BLaER1 (cell line): ENCODE measurements at regions not wholly inside any gene's neighbourhood (a gene's known extent, or its start where the extent isn't known, plus 50 kb on each side); places are given as distances from the start of the nearest gene placed in this dataset.

Experiments used
- H3K27ac ChIP-seq: shearing (Covaris generic); formaldehyde crosslinking; 2 replicates; pipeline ENCODE4 v1.8.1; 2022
- H3K27me3 ChIP-seq: shearing (Covaris generic); formaldehyde crosslinking; 2 replicates; pipeline ENCODE4 v1.8.1; 2022
- H3K36me3 ChIP-seq: shearing (Covaris generic); formaldehyde crosslinking; 2 replicates; pipeline ENCODE4 v1.8.1; 2022
- H3K4me1 ChIP-seq: shearing (Covaris generic); formaldehyde crosslinking; 2 replicates; pipeline ENCODE4 v1.8.1; 2022
- H3K4me2 ChIP-seq: shearing (Covaris generic); formaldehyde crosslinking; 2 replicates; pipeline ENCODE4 v1.8.1; 2022
- H3K4me3 ChIP-seq: shearing (Covaris generic); formaldehyde crosslinking; 2 replicates; pipeline ENCODE4 v1.8.1; 2022
- H3K9ac ChIP-seq: shearing (Covaris generic); formaldehyde crosslinking; 2 replicates; pipeline ENCODE4 v1.8.1; 2022
- H3K9me3 ChIP-seq: shearing (Covaris generic); formaldehyde crosslinking; 2 replicates; pipeline ENCODE4 v1.8.1; 2022
- H4K20me1 ChIP-seq: shearing (Covaris generic); formaldehyde crosslinking; 2 replicates; pipeline ENCODE4 v1.8.1; 2022
- Cebpa-rat ChIP-seq: shearing (Covaris generic); IDR thresholded peaks from 2 replicates; pipeline ENCODE4 v1.8.1; 2022

DNA sequence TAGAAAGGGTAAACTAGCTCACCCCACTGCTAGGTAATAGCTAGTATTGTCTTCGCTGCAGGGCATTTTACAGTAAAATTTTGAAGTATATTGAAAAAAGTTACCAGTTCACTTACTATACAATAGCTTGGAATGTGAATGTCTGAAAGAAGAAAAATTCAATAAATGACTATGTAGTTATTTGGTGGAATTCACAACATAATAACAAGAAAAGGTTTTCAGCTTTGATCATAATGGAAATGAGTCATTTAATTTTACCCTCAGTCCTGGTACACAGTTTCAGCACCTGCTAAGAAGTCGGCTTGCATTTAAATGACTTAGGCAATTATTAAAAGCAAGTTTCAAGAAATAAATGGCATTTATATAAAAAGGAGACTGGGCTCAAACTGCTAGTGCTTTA lies 90.4 kb downstream of the NUP35 start:
- H3K27ac ChIP-seq, result no peak overlapping the region
- TF ChIP-seq Cebpa-rat, result no peak

DNA sequence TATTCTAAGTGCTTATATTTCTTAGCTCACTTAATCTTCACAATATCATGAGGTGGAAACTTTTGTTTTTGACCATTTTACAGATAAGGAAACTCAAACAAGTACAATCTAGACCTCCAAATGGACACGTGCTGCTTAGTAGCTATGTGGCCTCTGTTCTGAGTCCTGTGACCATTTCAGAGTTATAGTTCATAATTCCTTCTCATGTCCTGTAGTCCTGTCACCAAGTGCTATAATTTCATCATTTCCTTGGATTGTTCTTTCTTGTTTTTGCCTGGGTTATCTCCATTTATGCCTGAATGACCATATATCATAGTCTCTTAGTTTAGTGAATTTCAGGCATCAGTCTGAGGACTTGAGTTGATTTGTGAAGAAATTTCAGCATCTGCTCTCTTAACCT lies 91.7 kb downstream of the NUP35 start:
- H3K4me2 ChIP-seq, result no peak overlapping the region
- no peaks in the 10 kb centered on the region for H3K9me3 ChIP-seq
- H3K36me3 ChIP-seq, result no peaks in the 10 kb centered on the region
- no peak overlapping the region for H3K27ac ChIP-seq
- H3K9ac ChIP-seq, result no peak overlapping the region
- H3K27me3 ChIP-seq, result no peaks in the 10 kb centered on the region
- no peak overlapping the region for H3K4me3 ChIP-seq
- no peak for TF ChIP-seq Cebpa-rat
- no peaks in the 10 kb centered on the region for H4K20me1 ChIP-seq
- H3K4me1 ChIP-seq, result no peaks in the 10 kb centered on the region

More for the DNA sequence above, 90.4 kb downstream of the NUP35 start:
- H3K4me2 ChIP-seq, result no peak overlapping the region
- H3K9ac ChIP-seq, result no peak overlapping the region
- H3K9me3 ChIP-seq, result 0 out of 2 replicates have a peak, but pooled peaks cover under 1% of the 10 kb centered on the region
- no peak overlapping the region for H3K4me3 ChIP-seq
- no peaks in the 10 kb centered on the region for H3K4me1 ChIP-seq
- H3K27me3 ChIP-seq, result no peaks in the 10 kb centered on the region
- no peaks in the 10 kb centered on the region for H4K20me1 ChIP-seq
- no peaks in the 10 kb centered on the region for H3K36me3 ChIP-seq

DNA sequence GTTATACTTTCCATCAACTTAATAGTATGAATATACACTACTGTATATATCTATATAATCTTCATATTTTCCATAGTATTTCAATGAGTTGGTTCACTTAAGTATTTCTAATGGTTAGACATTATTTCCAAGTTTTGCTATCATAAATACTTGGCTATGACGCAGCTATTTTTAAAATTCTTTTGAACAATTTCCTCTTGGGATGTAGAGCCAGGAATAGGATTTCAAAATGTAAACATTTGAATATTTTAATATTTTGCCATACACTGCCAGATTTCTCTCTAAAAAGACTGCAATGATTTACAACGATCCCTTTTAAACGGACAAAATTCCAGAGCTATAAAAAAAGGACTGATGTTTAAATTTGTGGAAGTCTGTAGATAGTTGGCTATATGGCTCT lies 95.6 kb downstream of the NUP35 start:
- Histone ChIP-seq H3K9ac (no peak overlapping the region), H3K27me3 (no peaks in the 10 kb centered on the region), H3K4me1 (no peaks in the 10 kb centered on the region), H4K20me1 (no peaks in the 10 kb centered on the region), H3K36me3 (no peaks in the 10 kb centered on the region), H3K27ac (no peak overlapping the region), H3K4me3 (no peak overlapping the region), H3K9me3 (no peaks in the 10 kb centered on the region), H3K4me2 (no peak overlapping the region)
- no peak for TF ChIP-seq Cebpa-rat

DNA sequence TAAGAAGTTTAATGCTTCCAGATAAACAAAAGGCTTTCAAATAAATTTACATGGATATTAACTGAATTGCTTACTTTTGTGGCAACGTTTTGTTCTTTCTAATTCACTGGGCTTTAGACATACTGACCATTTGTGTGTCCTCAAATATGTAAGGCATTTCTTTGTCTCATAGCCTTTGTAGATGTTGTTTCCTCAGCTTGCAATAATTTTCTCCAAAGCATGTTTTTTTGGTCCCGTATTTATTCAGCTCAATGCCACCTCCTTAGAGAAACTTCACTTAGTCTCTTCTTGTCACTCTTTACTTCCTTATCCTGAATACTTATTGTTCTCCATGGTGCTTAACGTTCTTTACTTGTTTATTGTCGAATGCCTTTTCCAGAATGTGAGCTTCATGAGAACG lies 98.5 kb downstream of the NUP35 start:
- no peak overlapping the region for H3K27ac ChIP-seq
- no peaks in the 10 kb centered on the region for H3K9me3 ChIP-seq
- H3K4me2 ChIP-seq, result no peak overlapping the region
- H3K36me3 ChIP-seq, result no peaks in the 10 kb centered on the region
- TF ChIP-seq Cebpa-rat, result no peak
- no peak overlapping the region for H3K9ac ChIP-seq
- no peak overlapping the region for H3K4me3 ChIP-seq
- H4K20me1 ChIP-seq, result no peaks in the 10 kb centered on the region
- H3K4me1 ChIP-seq, result no peaks in the 10 kb centered on the region
- H3K27me3 ChIP-seq, result no peaks in the 10 kb centered on the region

DNA sequence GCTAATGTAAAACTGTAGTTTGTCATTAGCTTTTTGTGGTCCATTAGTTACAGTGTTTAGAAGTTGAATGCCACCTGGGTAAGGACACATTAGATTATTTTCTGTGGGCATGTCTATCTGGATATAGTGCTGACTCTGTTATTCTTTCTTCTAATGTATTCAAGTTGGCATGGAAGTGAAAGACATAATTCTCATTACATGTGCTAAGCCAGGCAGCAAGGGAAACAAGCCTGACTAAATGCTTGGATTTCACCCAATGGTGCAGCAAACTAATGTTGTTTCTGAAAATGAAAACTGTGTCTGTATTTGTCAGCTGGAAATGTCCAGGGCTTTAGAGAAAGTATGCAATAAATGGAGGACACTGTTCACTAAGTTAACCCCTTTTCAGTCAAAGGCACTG lies 100.7 kb downstream of the NUP35 start:
- H3K9me3 ChIP-seq, result no peaks in the 10 kb centered on the region
- no peaks in the 10 kb centered on the region for H3K4me1 ChIP-seq
- H4K20me1 ChIP-seq, result no peaks in the 10 kb centered on the region
- H3K4me3 ChIP-seq, result no peak overlapping the region
- H3K27ac ChIP-seq, result no peak overlapping the region
- H3K4me2 ChIP-seq, result no peak overlapping the region
- no peaks in the 10 kb centered on the region for H3K27me3 ChIP-seq
- no peak overlapping the region for H3K9ac ChIP-seq
- no peaks in the 10 kb centered on the region for H3K36me3 ChIP-seq
- TF ChIP-seq Cebpa-rat, result no peak

DNA sequence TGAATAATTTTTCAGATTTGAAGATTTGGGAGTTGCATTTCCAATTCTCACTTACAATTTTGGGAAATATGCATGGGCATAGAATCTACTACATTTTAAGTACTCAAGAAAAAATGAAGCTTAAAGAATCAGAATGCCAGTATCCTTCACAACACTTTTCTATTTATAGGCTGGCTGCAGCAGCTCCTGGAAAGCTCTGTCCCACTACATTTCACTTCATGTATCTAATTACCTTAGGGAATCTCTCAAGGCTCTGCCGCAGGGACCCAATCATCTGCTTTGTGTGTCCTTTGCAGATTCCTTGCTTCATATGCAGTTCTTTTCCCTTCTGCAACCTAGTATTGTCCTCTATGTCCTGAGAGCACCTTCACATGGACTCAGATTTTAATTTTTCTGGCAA lies 102.9 kb downstream of the NUP35 start:
- Histone ChIP-seq H3K9me3 (no peaks in the 10 kb centered on the region), H3K9ac (no peak overlapping the region), H3K27ac (no peak overlapping the region), H4K20me1 (no peaks in the 10 kb centered on the region), H3K4me2 (no peak overlapping the region), H3K4me3 (no peak overlapping the region), H3K36me3 (no peaks in the 10 kb centered on the region), H3K27me3 (no peaks in the 10 kb centered on the region), H3K4me1 (no peaks in the 10 kb centered on the region)
- no peak for TF ChIP-seq Cebpa-rat

DNA sequence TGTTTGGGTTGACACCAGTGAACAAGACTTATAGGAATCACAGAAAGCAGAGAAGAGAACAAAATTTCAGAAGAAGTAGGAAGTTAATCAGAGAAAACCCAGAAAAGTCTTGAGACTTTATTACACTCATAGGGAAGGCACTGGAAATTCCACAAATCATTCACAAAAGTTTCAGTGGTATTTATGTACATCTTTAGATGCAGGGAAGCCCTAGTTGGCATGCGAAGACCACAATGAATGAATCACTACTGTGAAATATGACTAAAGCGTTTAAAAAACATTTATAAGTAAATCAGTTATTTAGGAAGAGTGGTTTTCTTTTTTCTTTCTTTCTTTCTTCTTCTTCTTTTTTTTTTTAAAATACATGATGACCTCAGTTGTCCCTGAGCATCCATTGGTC lies 105.1 kb downstream of the NUP35 start:
- H3K4me3 ChIP-seq, result no peak overlapping the region
- H4K20me1 ChIP-seq, result no peaks in the 10 kb centered on the region
- no peak overlapping the region for H3K4me2 ChIP-seq
- no peak overlapping the region for H3K27ac ChIP-seq
- H3K9ac ChIP-seq, result no peak overlapping the region
- no peaks in the 10 kb centered on the region for H3K27me3 ChIP-seq
- H3K9me3 ChIP-seq, result no peaks in the 10 kb centered on the region
- no peaks in the 10 kb centered on the region for H3K36me3 ChIP-seq
- no peaks in the 10 kb centered on the region for H3K4me1 ChIP-seq
- TF ChIP-seq Cebpa-rat, result no peak

DNA sequence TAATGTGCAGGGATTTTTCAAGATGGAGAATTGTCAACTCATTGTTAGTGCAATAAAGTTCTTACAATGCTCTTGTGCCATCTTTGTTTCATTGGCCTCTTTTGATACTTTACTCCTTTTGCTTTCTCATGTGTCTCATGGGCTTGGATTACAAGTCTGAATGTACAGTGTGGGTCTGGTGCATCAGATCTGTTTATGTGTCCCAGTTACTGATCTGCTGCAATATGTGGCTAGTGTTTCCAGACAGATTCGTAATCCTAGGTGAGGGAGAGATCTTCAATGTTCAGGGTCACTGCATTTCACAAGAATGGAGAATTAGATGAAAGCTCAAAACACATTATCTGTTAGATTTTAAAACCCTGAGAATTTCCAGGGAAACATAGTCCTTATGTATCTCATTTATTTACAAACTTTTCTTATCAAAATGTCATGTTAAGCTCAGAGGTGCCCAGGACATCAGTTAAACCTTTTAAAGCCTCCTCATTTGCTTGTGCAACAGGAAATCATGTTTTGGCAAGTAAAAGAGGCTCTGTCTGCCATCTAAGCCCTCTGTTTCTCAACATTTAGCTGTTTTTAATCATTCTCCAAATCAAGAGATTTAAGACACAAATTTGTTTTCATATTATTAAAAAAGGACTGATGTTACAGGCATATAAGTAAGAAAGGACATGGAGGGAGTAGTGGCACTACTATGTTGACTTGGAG lies 108.1 kb downstream of the NUP35 start:
- TF ChIP-seq Cebpa-rat, result no peak
- no peaks in the 10 kb centered on the region for H3K36me3 ChIP-seq
- no peak overlapping the region for H3K4me3 ChIP-seq
- no peaks in the 10 kb centered on the region for H3K9me3 ChIP-seq
- no peak overlapping the region for H3K27ac ChIP-seq
- no peaks in the 10 kb centered on the region for H4K20me1 ChIP-seq
- no peaks in the 10 kb centered on the region for H3K4me1 ChIP-seq
- no peak overlapping the region for H3K9ac ChIP-seq
- no peak overlapping the region for H3K4me2 ChIP-seq
- H3K27me3 ChIP-seq, result no peaks in the 10 kb centered on the region

DNA sequence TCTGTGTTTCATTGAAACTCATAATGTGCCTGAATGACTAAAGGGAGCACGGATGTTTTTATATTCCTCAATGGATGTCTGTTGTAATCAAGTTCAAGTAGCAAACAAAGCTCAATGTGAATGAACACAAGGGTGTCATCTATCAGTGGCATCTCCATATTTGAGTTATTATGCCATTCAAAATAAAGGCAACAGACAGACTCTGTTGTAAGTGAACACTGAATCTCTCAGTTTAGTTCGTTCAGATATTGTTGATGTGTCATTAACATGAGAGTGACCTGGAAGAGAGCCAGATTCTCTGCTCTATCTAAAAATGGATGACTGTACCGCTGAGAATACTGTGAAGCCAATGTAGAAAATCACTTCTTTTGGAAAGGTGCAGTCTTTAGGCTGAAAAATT lies 118.7 kb downstream of the NUP35 start:
- no peak for TF ChIP-seq Cebpa-rat
- Histone ChIP-seq H3K9ac (no peak overlapping the region), H3K4me2 (no peak overlapping the region), H3K4me3 (no peak overlapping the region), H3K9me3 (no peaks in the 10 kb centered on the region), H3K27me3 (no peaks in the 10 kb centered on the region), H4K20me1 (no peaks in the 10 kb centered on the region), H3K36me3 (no peaks in the 10 kb centered on the region), H3K27ac (no peak overlapping the region), H3K4me1 (no peaks in the 10 kb centered on the region)

DNA sequence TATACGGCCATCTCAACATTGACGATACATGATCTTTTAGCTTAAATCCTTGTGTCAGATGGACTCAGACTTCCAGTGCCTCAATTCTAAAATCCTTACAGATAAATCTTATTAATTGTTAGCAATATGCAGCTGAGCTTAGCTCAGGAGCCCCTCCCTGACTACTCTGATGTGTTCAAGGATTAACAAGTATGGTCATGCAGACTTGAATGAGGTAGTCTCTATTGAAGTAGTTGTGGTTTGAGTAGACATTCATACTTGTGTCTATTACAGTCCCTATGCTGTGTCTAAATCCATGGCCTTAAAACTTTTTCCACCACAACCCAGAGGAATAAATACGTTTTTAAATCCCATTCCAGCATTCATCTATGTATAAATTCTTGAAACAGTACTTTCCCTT lies 119.5 kb downstream of the NUP35 start:
- no peak for TF ChIP-seq Cebpa-rat
- no peak overlapping the region for H3K27ac ChIP-seq
- no peaks in the 10 kb centered on the region for H3K36me3 ChIP-seq
- H3K27me3 ChIP-seq, result no peaks in the 10 kb centered on the region
- H3K4me2 ChIP-seq, result no peak overlapping the region
- no peaks in the 10 kb centered on the region for H4K20me1 ChIP-seq
- no peak overlapping the region for H3K9ac ChIP-seq
- no peaks in the 10 kb centered on the region for H3K9me3 ChIP-seq
- H3K4me1 ChIP-seq, result no peaks in the 10 kb centered on the region
- H3K4me3 ChIP-seq, result no peak overlapping the region

DNA sequence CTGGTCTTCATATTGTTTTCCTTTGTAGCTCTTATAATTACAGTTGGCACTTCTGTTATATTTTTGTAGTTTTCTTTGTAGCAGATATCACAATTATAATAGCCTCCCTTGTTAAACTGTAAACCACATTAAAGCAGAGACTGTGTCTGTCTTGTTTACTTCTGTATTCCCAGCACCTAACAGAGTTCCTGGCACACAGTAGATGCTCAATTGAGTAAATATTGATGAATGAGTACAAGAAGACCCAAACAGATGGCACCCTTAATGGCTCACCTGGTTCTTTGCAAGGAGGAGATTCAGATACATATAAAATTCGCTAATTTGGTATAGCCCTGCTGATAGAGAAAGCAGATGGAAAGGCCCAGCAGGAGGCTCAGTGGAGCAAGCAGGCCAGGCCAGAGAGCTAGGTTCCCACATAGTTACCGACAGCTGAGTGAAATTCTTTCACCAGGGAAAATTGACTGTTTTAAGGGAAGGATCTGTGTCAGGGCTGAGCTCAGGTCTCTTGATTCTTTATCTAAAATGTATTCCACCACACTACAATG lies 120.1 kb downstream of the NUP35 start:
- no peak overlapping the region for H3K4me3 ChIP-seq
- H3K9me3 ChIP-seq, result no peaks in the 10 kb centered on the region
- no peak overlapping the region for H3K4me2 ChIP-seq
- no peaks in the 10 kb centered on the region for H3K27me3 ChIP-seq
- no peaks in the 10 kb centered on the region for H4K20me1 ChIP-seq
- no peaks in the 10 kb centered on the region for H3K4me1 ChIP-seq
- no peaks in the 10 kb centered on the region for H3K36me3 ChIP-seq
- TF ChIP-seq Cebpa-rat, result no peak
- no peak overlapping the region for H3K27ac ChIP-seq
- no peak overlapping the region for H3K9ac ChIP-seq
